Spinal cord (tissue), 9 donors: ENCODE measurements at regions not wholly inside any gene's neighbourhood (a gene's known extent, or its start where the extent isn't known, plus 50 kb on each side); places are given as distances from the start of the nearest gene placed in this dataset.

ENCODE experiments used
- DNase-seq, 6 donors: peaks; one replicate each; pipeline versions ENCODE4 v3.0.0 to v3.0.0-alpha.2; 2013 to 2015; ENCODE audit warnings: low spot score in 6 of 6, low read depth in 4 of 6
- H3K27ac ChIP-seq: one replicate; pipeline ENCODE4 v1.5.1; 2013; ENCODE audit warnings: low read depth, low read length, control low read depth
- H3K27me3 ChIP-seq: one replicate; pipeline ENCODE4 v1.6.1; 2013; ENCODE audit warnings: low read length; ENCODE audit not compliant: control insufficient read depth, insufficient read depth
- H3K36me3 ChIP-seq: one replicate; pipeline ENCODE4 v1.6.1; 2013; ENCODE audit warnings: low read length; ENCODE audit not compliant: control insufficient read depth, insufficient read depth
- H3K4me1 ChIP-seq: one replicate; pipeline ENCODE4 v1.6.1; 2013; ENCODE audit warnings: low read length; ENCODE audit not compliant: control insufficient read depth, insufficient read depth
- H3K4me3 ChIP-seq: one replicate; pipeline ENCODE4 v1.5.1; 2013; ENCODE audit warnings: low read depth, low read length, control low read depth
- H3K9me3 ChIP-seq: one replicate; pipeline ENCODE4 v1.6.1; 2013; ENCODE audit warnings: low read length; ENCODE audit not compliant: control insufficient read depth, insufficient read depth
- WGBS: methylation state at CpG from one replicate; pipeline ENCODE4 v1.1.5; 2013; ENCODE audit warnings: missing lambda C conversion rate; ENCODE audit not compliant: insufficient coverage; 5-methylcytosine and 5-hydroxymethylcytosine counted together
- donor health status: healthy.

- no peak for DNase-seq
- H3K27ac ChIP-seq, result no peak overlapping the region
- no peak overlapping the region for H3K4me3 ChIP-seq
- 88% methylated on average over 18 of the region's 22 CpGs for WGBS
- H3K36me3 ChIP-seq, result no peaks in the 10 kb centered on the region
- no peaks in the 10 kb centered on the region for H3K27me3 ChIP-seq
- H3K9me3 ChIP-seq, result no peaks in the 10 kb centered on the region
- peaks cover 13% of the 10 kb centered on the region for H3K4me1 ChIP-seq
Measured at GRCh38 chr9:135032868-135033460, 54.5 kb upstream of the OLFM1 start.

GRCh38 chr9:135033487-135033886 lies 54.0 kb upstream of the OLFM1 start:
- H3K27me3 ChIP-seq, result no peaks in the 10 kb centered on the region
- no peak overlapping the region for H3K27ac ChIP-seq
- no peaks in the 10 kb centered on the region for H3K36me3 ChIP-seq
- H3K4me3 ChIP-seq, result no peak overlapping the region
- H3K4me1 ChIP-seq, result peaks cover 13% of the 10 kb centered on the region
- no peak for DNase-seq
- no peaks in the 10 kb centered on the region for H3K9me3 ChIP-seq
- 86% methylated on average over 3 of the region's 7 CpGs for WGBS

GRCh38 chr9:135034106-135034505 lies 53.4 kb upstream of the OLFM1 start:
- no peak for DNase-seq
- H3K27me3 ChIP-seq, result no peaks in the 10 kb centered on the region
- no peak overlapping the region for H3K27ac ChIP-seq
- H3K4me1 ChIP-seq, result peaks cover 13% of the 10 kb centered on the region
- no peaks in the 10 kb centered on the region for H3K9me3 ChIP-seq
- no peaks in the 10 kb centered on the region for H3K36me3 ChIP-seq
- 93% methylated on average over 6 of the region's 17 CpGs for WGBS
- no peak overlapping the region for H3K4me3 ChIP-seq

- H3K9me3 ChIP-seq, result no peaks in the 10 kb centered on the region
- H3K36me3 ChIP-seq, result no peaks in the 10 kb centered on the region
- DNase-seq, result no peak
- H3K4me1 ChIP-seq, result peaks cover 6% of the 10 kb centered on the region
- H3K4me3 ChIP-seq, result no peak overlapping the region
- no peak overlapping the region for H3K27ac ChIP-seq
- no peaks in the 10 kb centered on the region for H3K27me3 ChIP-seq
- WGBS, result 88% methylated on average over 14 of the region's 14 CpGs
Measured at GRCh38 chr9:135035781-135036760, 51.4 kb upstream of the OLFM1 start.

- H3K27me3 ChIP-seq, result no peaks in the 10 kb centered on the region
- 70% methylated on average over 6 of the region's 9 CpGs for WGBS
Measured at GRCh38 chr9:135036861-135037465, 50.5 kb upstream of the OLFM1 start.

GRCh38 chr9:135037521-135038250 lies 49.8 kb upstream of the OLFM1 start:
- H3K4me1 ChIP-seq, result peaks cover 6% of the 10 kb centered on the region
- WGBS, result 74% methylated on average over 18 of the region's 20 CpGs
- H3K36me3 ChIP-seq, result no peaks in the 10 kb centered on the region
- H3K4me3 ChIP-seq, result no peak overlapping the region
- H3K27ac ChIP-seq, result no peak overlapping the region
- DNase-seq, result no peak
- H3K27me3 ChIP-seq, result no peaks in the 10 kb centered on the region
- H3K9me3 ChIP-seq, result no peaks in the 10 kb centered on the region

More at GRCh38 chr9:135036861-135037465, 50.5 kb upstream of the OLFM1 start:
- no peaks in the 10 kb centered on the region for H3K9me3 ChIP-seq
- no peak overlapping the region for H3K27ac ChIP-seq
- H3K4me1 ChIP-seq, result peaks cover 6% of the 10 kb centered on the region
- no peaks in the 10 kb centered on the region for H3K36me3 ChIP-seq
- DNase-seq, result no peak
- no peak overlapping the region for H3K4me3 ChIP-seq
